Uterus (tissue), 2 donors: ENCODE measurements at regions not wholly inside any gene's neighbourhood (a gene's known extent, or its start where the extent isn't known, plus 50 kb on each side); places are given as distances from the start of the nearest gene placed in this dataset.
"Not testable (repeated sequence)": the region's sequence is repeated elsewhere in the genome, so short reads cannot be mapped to it uniquely, and the experiment has no call there.

Experiments used
- POLR2A ChIP-seq, 2 donors: fragments of 450-650 bp; IDR thresholded peaks; one replicate each; pipeline ENCODE4 v1.6.1; 2016; ENCODE audit warnings: antibody characterized with exemption in 2 of 2, mild to moderate bottlenecking in 1 of 2, moderate library complexity in 1 of 2
- TF ChIP-seq, protein P1 (sequence below), 4 experiments: fragments of 200-600 bp in 2 of 4; fragments of 450-650 bp in 2 of 4; sonication (generic) in 2 of 4; IDR thresholded peaks; one replicate each; pipeline ENCODE4 v1.5.1; 2016 to 2019; ENCODE audit warnings: antibody characterized with exemption in 4 of 4, mild to moderate bottlenecking in 2 of 4, moderate library complexity in 1 of 4

DNA sequence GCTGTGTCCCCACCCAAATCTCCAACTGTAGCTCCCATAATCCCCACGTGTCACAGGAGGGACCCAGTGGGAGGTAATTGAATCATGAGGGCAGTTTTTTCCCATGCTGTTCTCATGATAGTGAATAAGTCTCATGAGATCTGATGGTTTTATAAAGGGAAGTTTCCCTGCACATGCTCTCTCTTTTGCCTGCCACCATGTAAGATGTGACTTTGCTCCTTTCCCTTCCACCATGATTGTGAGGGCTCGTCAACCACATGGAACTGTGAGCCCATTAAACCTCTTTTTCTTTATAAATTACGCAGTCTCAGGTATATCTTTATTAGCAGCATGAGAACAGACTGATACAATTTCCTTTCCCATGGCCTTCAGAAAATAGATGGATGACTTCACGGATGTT is 76.8 kb upstream of the ATP8B1 start:
- TF ChIP-seq, protein P1, sequence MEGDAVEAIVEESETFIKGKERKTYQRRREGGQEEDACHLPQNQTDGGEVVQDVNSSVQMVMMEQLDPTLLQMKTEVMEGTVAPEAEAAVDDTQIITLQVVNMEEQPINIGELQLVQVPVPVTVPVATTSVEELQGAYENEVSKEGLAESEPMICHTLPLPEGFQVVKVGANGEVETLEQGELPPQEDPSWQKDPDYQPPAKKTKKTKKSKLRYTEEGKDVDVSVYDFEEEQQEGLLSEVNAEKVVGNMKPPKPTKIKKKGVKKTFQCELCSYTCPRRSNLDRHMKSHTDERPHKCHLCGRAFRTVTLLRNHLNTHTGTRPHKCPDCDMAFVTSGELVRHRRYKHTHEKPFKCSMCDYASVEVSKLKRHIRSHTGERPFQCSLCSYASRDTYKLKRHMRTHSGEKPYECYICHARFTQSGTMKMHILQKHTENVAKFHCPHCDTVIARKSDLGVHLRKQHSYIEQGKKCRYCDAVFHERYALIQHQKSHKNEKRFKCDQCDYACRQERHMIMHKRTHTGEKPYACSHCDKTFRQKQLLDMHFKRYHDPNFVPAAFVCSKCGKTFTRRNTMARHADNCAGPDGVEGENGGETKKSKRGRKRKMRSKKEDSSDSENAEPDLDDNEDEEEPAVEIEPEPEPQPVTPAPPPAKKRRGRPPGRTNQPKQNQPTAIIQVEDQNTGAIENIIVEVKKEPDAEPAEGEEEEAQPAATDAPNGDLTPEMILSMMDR (IDR thresholded peaks at IDR 0.05), result not testable (repeated sequence)
- not testable (repeated sequence) for TF ChIP-seq POLR2A (IDR thresholded peaks at IDR 0.05)
